Endothelial cell of umbilical vein (primary cell): ENCODE measurements at regions not wholly inside any gene's neighbourhood (a gene's known extent, or its start where the extent isn't known, plus 50 kb on each side); places are given as distances from the start of the nearest gene placed in this dataset.

Experiments
- EZH2 ChIP-seq: IDR thresholded peaks from 2 replicates; pipeline ENCODE4 v1.6.1; 2012; ENCODE audit warnings: borderline replicate concordance, low read depth, mild to moderate bottlenecking, moderate library complexity, low read length, inconsistent platforms; ENCODE audit not compliant: severe bottlenecking
- FOS ChIP-seq: IDR thresholded peaks from 2 replicates; pipeline ENCODE4 v1.6.1; 2011; ENCODE audit warnings: mild to moderate bottlenecking, low read length, moderate library complexity, borderline replicate concordance; ENCODE audit not compliant: insufficient read depth
- GATA2 ChIP-seq: IDR thresholded peaks from 2 replicates; pipeline ENCODE4 v1.7.0; 2011; ENCODE audit warnings: low read depth, mild to moderate bottlenecking, moderate library complexity, mixed read lengths, low read length; ENCODE audit not compliant: insufficient read length, insufficient read depth
- JUN ChIP-seq: IDR thresholded peaks from 2 replicates; pipeline ENCODE4 v1.6.1; 2011; ENCODE audit warnings: borderline replicate concordance, low read depth; ENCODE audit not compliant: insufficient read length, insufficient read depth
- MYC ChIP-seq: IDR thresholded peaks from one replicate; pipeline ENCODE4 v1.6.1; 2011; ENCODE audit warnings: mild to moderate bottlenecking, low read depth, low read length
- POLR2A ChIP-seq: IDR thresholded peaks from 2 replicates; pipeline ENCODE4 v1.6.1; 2012; ENCODE audit warnings: low read depth, mild to moderate bottlenecking, control low read depth, low read length
- POLR2AphosphoS5 ChIP-seq: IDR thresholded peaks from 2 replicates; pipeline ENCODE4 v1.6.1; 2012; ENCODE audit warnings: low read depth, mild to moderate bottlenecking, control low read depth, low read length, moderate library complexity; ENCODE audit not compliant: insufficient read depth
- TF ChIP-seq, protein P1 (sequence below), 2 donors: IDR thresholded peaks; 1 replicate in 1 of 2; 2 replicates in 1 of 2; pipeline ENCODE4 v1.5.1; 2011; ENCODE audit warnings: low read length in 2 of 2, mild to moderate bottlenecking in 2 of 2, moderate library complexity in 2 of 2, control low read depth in 1 of 2, inconsistent platforms in 1 of 2, low read depth in 1 of 2; ENCODE audit not compliant: insufficient read depth in 1 of 2; ENCODE audit errors: extremely low read depth in 1 of 2
- TF ChIP-seq, protein P2 (sequence below): IDR thresholded peaks from 2 replicates; pipeline ENCODE4 v1.6.1; 2011; ENCODE audit not compliant: insufficient read depth, insufficient read length

- TF ChIP-seq, protein P1, sequence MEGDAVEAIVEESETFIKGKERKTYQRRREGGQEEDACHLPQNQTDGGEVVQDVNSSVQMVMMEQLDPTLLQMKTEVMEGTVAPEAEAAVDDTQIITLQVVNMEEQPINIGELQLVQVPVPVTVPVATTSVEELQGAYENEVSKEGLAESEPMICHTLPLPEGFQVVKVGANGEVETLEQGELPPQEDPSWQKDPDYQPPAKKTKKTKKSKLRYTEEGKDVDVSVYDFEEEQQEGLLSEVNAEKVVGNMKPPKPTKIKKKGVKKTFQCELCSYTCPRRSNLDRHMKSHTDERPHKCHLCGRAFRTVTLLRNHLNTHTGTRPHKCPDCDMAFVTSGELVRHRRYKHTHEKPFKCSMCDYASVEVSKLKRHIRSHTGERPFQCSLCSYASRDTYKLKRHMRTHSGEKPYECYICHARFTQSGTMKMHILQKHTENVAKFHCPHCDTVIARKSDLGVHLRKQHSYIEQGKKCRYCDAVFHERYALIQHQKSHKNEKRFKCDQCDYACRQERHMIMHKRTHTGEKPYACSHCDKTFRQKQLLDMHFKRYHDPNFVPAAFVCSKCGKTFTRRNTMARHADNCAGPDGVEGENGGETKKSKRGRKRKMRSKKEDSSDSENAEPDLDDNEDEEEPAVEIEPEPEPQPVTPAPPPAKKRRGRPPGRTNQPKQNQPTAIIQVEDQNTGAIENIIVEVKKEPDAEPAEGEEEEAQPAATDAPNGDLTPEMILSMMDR (IDR thresholded peaks at IDR 0.05; ENCODE audit: extremely low read depth in 1 of 2, insufficient read depth in 1 of 2, low read depth in 1 of 2, low read length in 2 of 2), result no peak
- TF ChIP-seq POLR2AphosphoS5 (no peak), POLR2A (no peak), EZH2 (no peak), MYC (no peak), JUN (no peak), FOS (no peak), GATA2 (no peak)
- TF ChIP-seq, protein P2, sequence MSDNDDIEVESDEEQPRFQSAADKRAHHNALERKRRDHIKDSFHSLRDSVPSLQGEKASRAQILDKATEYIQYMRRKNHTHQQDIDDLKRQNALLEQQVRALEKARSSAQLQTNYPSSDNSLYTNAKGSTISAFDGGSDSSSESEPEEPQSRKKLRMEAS, result no peak
These were observed 292.6 kb upstream of the PTCHD4 start for GRCh38 chr6:48403587-48403986.
